Thyroid gland (tissue), 4 donors: ENCODE measurements at regions not wholly inside any gene's neighbourhood (a gene's known extent, or its start where the extent isn't known, plus 50 kb on each side); places are given as distances from the start of the nearest gene placed in this dataset.

Experiments used
- DNase-seq, 2 donors: peaks; one replicate each; pipeline ENCODE4 v3.0.0-alpha.2; 2019
- H3K27ac ChIP-seq, 3 donors: fragments of 200-600 bp; sonication (generic); 1 replicate in 2 of 3; 2 replicates in 1 of 3; pipeline ENCODE4 v1.5.1; 2016 to 2019; ENCODE audit warnings: mild to moderate bottlenecking in 1 of 3, moderate library complexity in 1 of 3
- H3K27me3 ChIP-seq: fragments of 200-600 bp; sonication (generic); one replicate; pipeline ENCODE4 v1.5.1; 2019
- H3K36me3 ChIP-seq, 2 donors: fragments of 200-600 bp; sonication (generic); one replicate each; pipeline ENCODE4 v1.5.1; 2016 to 2019
- H3K4me1 ChIP-seq, 2 donors: fragments of 200-600 bp; sonication (generic); one replicate each; pipeline ENCODE4 v1.5.1; 2017 to 2019
- H3K4me3 ChIP-seq, 3 donors: fragments of 200-600 bp; sonication (generic); replicated peaks in 1 of 3; 1 replicate in 2 of 3; 2 replicates in 1 of 3; pipeline ENCODE4 v1.5.1; 2016; ENCODE audit warnings: mild to moderate bottlenecking in 1 of 3
- H3K9me3 ChIP-seq: fragments of 200-600 bp; sonication (generic); one replicate; pipeline ENCODE4 v1.5.1; 2017
- POLR2A ChIP-seq, 2 donors: fragments of 450-650 bp; IDR thresholded peaks; one replicate each; pipeline ENCODE4 v1.6.1; 2017; ENCODE audit warnings: antibody characterized with exemption in 2 of 2, mild to moderate bottlenecking in 2 of 2, moderate library complexity in 1 of 2
- WGBS, 2 donors: methylation state at CpG; one replicate each; pipeline ENCODE4 v1.1.5; 2017; 5-methylcytosine and 5-hydroxymethylcytosine counted together
- intact Hi-C: fragments of 100-400 bp; cut with DNase I; formaldehyde crosslinking; loops from one replicate; pipeline ENCODE4 v1.15.1; 2023
- TF ChIP-seq, protein P1 (sequence below), 6 experiments: fragments of 200-600 bp in 3 of 6; fragments of 450-650 bp in 3 of 6; sonication (generic) in 3 of 6; IDR thresholded peaks; one replicate each; pipeline ENCODE4 v1.5.1; 2016 to 2019; ENCODE audit warnings: antibody characterized with exemption in 6 of 6, mild to moderate bottlenecking in 2 of 6, inconsistent platforms in 1 of 6, moderate library complexity in 1 of 6

GRCh38 chr1:87707411-87707810 is 378.7 kb downstream of the LMO4 start:
- TF ChIP-seq, protein P1, sequence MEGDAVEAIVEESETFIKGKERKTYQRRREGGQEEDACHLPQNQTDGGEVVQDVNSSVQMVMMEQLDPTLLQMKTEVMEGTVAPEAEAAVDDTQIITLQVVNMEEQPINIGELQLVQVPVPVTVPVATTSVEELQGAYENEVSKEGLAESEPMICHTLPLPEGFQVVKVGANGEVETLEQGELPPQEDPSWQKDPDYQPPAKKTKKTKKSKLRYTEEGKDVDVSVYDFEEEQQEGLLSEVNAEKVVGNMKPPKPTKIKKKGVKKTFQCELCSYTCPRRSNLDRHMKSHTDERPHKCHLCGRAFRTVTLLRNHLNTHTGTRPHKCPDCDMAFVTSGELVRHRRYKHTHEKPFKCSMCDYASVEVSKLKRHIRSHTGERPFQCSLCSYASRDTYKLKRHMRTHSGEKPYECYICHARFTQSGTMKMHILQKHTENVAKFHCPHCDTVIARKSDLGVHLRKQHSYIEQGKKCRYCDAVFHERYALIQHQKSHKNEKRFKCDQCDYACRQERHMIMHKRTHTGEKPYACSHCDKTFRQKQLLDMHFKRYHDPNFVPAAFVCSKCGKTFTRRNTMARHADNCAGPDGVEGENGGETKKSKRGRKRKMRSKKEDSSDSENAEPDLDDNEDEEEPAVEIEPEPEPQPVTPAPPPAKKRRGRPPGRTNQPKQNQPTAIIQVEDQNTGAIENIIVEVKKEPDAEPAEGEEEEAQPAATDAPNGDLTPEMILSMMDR (IDR thresholded peaks at IDR 0.05): no peak
- no peak for TF ChIP-seq POLR2A (IDR thresholded peaks at IDR 0.05)
- intact Hi-C loops: no loop called here
- WGBS, 2 donors: 43 to 52% methylated on average over 7 of the region's 7 CpGs
- H3K27me3 ChIP-seq: no peaks in the 10 kb centered on the region
- H3K27ac ChIP-seq: no peak overlapping the region
- peaks cover 0 to 3% of the 10 kb centered on the region in 2 donors for H3K4me1 ChIP-seq
- H3K9me3 ChIP-seq: no peaks in the 10 kb centered on the region
- H3K36me3 ChIP-seq: no peaks in the 10 kb centered on the region
- H3K4me3 ChIP-seq: no peak overlapping the region
- no peak for DNase-seq

DNA sequence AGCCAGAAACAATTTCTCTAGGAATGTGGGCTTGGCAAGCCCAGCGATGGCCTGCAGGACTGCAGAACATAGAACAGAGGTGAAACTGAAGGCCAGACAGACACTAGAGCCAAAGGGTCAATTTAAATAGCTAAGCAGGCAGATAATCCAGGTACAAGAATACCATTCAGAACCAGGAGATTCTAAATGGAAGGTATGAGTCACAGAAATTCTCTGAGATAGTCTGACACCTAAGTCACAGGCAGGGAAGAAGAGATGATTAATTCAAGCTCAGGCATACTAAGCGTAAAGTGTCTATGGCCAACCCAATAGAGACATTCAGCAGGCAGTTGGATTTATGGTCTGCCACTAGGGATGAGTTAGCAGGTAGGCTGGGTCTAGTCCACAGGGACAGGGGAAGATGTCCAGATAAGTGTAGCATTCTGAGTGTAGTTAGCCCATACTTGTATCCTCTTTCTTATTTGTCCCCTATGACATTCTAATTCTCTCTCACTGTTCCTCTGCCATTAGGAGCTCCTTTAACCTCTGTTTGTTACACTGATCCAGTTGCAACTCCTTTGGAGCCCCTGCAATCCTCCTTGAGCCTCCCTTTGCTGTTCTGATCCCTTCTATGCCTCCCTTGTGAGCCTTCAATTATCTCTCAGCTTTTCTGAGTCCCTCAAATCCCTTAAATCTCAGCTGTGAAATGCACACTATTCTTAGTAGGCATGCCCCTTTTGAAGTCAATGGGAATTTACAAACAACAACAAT is 383.8 kb downstream of the LMO4 start:
- intact Hi-C loops: no loop called here
- 83 to 90% methylated on average over 2 of the region's 2 CpGs for WGBS, 2 donors
- Histone ChIP-seq H3K36me3 (no peaks in the 10 kb centered on the region), H3K4me1 (no peaks in the 10 kb centered on the region), H3K27ac (no peak overlapping the region), H3K27me3 (no peaks in the 10 kb centered on the region), H3K9me3 (no peaks in the 10 kb centered on the region), H3K4me3 (no peak overlapping the region)
- TF ChIP-seq, protein P1 (IDR thresholded peaks at IDR 0.05): no peak
- no peak for TF ChIP-seq POLR2A (IDR thresholded peaks at IDR 0.05)
- DNase-seq: no peak

DNA sequence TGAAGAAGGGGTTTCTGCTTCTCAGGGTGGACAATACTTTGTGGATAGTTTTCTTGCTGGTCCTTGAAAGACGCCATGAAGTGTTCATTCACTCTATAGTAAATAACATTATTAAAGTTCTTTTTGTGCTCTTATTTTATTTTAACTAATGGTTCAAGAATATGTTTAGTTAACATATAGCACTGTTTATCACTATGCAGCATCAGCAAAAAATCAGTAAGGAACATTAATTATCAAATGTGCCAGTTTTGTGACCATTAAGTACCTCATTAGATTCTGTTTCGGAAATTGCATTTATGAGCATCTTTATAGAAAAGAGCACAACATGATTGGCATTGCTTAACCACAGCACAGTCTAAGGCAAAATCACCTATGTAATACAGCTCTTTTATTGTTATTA is 385.6 kb downstream of the LMO4 start:
- intact Hi-C loops: no loop called here
- WGBS, 2 donors: 69 to 71% methylated on average over 2 of the region's 2 CpGs
- TF ChIP-seq, protein P1 (IDR thresholded peaks at IDR 0.05): no peak
- TF ChIP-seq POLR2A (IDR thresholded peaks at IDR 0.05): no peak
- no peak for DNase-seq
- H3K27me3 ChIP-seq: no peaks in the 10 kb centered on the region
- H3K36me3 ChIP-seq: no peaks in the 10 kb centered on the region
- no peaks in the 10 kb centered on the region for H3K9me3 ChIP-seq
- no peak overlapping the region for H3K27ac ChIP-seq
- no peaks in the 10 kb centered on the region for H3K4me1 ChIP-seq
- H3K4me3 ChIP-seq: no peak overlapping the region

DNA sequence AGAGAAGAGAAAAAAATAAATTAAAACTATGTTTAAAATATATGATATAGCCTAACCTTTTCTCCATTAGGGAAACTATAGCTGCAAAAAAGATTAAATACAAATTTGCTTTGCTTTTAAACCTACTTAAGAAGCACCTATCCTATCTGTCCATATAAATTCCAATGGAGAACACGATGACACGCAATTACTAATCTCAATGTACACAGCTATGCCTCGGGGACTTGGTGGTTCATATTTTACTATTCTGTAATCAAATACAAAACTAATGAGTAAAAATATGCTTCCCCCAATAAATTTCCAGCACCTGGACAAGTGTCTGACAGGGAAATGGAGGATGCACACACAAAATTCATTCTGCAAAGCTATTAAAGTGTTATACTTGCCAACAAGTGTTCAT is 386.4 kb downstream of the LMO4 start:
- intact Hi-C loops: no loop called here
- no peak overlapping the region for H3K27ac ChIP-seq
- 91 to 95% methylated on average over 3 of the region's 3 CpGs for WGBS, 2 donors
- no peak for TF ChIP-seq POLR2A (IDR thresholded peaks at IDR 0.05)
- TF ChIP-seq, protein P1 (IDR thresholded peaks at IDR 0.05): no peak
- H3K4me1 ChIP-seq: no peaks in the 10 kb centered on the region
- H3K4me3 ChIP-seq: no peak overlapping the region
- H3K9me3 ChIP-seq: no peaks in the 10 kb centered on the region
- no peak for DNase-seq
- no peaks in the 10 kb centered on the region for H3K27me3 ChIP-seq
- no peaks in the 10 kb centered on the region for H3K36me3 ChIP-seq

DNA sequence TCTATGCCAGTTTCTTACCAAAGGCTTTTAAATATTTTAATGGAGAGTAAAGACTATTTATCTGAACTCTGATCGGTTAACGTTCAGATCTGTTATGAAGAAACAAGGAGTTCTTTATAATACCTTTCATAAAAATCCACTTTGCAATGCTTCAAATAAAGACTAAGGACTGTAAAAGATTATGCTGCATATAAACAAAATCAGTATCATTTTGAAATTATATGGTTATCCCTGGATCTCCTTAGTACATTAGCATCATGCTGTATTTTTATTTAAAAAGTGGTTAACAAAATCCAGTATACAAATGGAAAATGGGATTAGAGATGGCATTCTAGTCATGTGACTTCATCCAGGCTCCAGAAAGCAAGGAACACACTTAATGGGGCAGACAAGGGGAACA is 386.8 kb downstream of the LMO4 start:
- Histone ChIP-seq H3K4me1 (no peaks in the 10 kb centered on the region), H3K9me3 (no peaks in the 10 kb centered on the region), H3K27ac (no peak overlapping the region), H3K36me3 (no peaks in the 10 kb centered on the region), H3K27me3 (no peaks in the 10 kb centered on the region), H3K4me3 (no peak overlapping the region)
- intact Hi-C loops: no loop called here
- DNase-seq: no peak
- TF ChIP-seq, protein P1 (IDR thresholded peaks at IDR 0.05): no peak
- TF ChIP-seq POLR2A (IDR thresholded peaks at IDR 0.05): no peak
- WGBS, 2 donors: 42 to 44% methylated on average over 2 of the region's 2 CpGs
